ENCODE measurements at regions not wholly inside any gene's neighbourhood (a gene's known extent, or its start where the extent isn't known, plus 50 kb on each side); places are given as distances from the start of the nearest gene placed in this dataset.

GRCh38 chr15:99506399-99506798 lies 59.4 kb upstream of the MEF2A start (continued):
- TF ChIP-seq ERG (CRISPR knock-in tag; IDR thresholded peaks at IDR 0.05), result no peak
- TF ChIP-seq, protein P1, sequence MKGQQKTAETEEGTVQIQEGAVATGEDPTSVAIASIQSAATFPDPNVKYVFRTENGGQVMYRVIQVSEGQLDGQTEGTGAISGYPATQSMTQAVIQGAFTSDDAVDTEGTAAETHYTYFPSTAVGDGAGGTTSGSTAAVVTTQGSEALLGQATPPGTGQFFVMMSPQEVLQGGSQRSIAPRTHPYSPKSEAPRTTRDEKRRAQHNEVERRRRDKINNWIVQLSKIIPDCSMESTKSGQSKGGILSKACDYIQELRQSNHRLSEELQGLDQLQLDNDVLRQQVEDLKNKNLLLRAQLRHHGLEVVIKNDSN (CRISPR knock-in tag; IDR thresholded peaks at IDR 0.05), result no peak
- TF ChIP-seq ZNF219 (CRISPR knock-in tag; IDR thresholded peaks at IDR 0.05; ENCODE audit: borderline replicate concordance), result no peak
- no peak for TF ChIP-seq MYBL2 (CRISPR knock-in tag; IDR thresholded peaks at IDR 0.05)
- TF ChIP-seq ATF6 (CRISPR knock-in tag; IDR thresholded peaks at IDR 0.05), result no peak

DNA sequence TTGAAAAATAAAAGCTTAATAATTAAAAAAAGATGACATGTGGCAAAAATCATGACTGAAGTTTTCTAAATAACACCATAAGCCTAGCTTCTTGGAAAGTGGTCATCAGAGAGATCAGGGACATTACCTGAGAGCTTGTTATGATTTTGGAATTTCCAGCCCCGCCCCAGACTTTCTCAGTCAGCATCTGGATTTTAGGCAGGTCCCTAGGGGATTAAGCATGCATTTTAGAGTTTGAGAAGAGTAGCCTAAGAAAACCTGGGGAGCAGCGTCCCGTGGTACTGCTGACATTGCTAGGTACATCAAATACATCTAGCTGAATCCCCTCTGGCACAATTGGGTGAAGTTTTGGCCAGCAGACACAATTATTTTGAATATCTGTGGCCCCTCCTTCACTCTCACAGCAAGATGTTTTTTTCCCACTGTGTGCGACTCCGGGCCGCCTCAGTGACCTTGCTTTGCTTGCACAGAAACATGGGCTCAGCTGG lies 58.7 kb upstream of the MEF2A start:
- no peak for ATAC-seq
- Mint-ChIP-seq H3K36me3 (no peaks in the 10 kb centered on the region), H3K4me3 (no peak overlapping the region), H3K4me1 (no peaks in the 10 kb centered on the region), H3K9me3 (peaks cover 4% of the 10 kb centered on the region), H3K27me3 (ENCODE audit: low read depth) (no peaks in the 10 kb centered on the region), H3K27ac (no peak overlapping the region)
- no peak for DNase-seq (ENCODE audit: low spot score)
- ChIA-PET CTCF (interaction anchor here (1.6 kb wide), 1 partner anchor 197 kb away, joined by 4 read pairs; no protein-coding TSS in a partner anchor), POLR2A (no interaction called here)
- TF ChIP-seq SMAD4 (CRISPR knock-in tag; IDR thresholded peaks at IDR 0.05) (no peak), SOX15 (CRISPR knock-in tag; IDR thresholded peaks at IDR 0.05) (no peak), FOXJ3 (CRISPR knock-in tag; IDR thresholded peaks at IDR 0.05; ENCODE audit: borderline replicate concordance) (no peak)

GRCh38 chr15:99507504-99508310 lies 58.1 kb upstream of the MEF2A start:
- Mint-ChIP-seq H3K4me3 (no peak overlapping the region), H3K9me3 (peaks cover 4% of the 10 kb centered on the region), H3K4me1 (no peaks in the 10 kb centered on the region), H3K27ac (no peak overlapping the region), H3K36me3 (no peaks in the 10 kb centered on the region), H3K27me3 (ENCODE audit: low read depth) (no peaks in the 10 kb centered on the region)
- ChIA-PET POLR2A (no interaction called here), CTCF (interaction anchor here (1.6 kb wide), 1 partner anchor 196 kb away, joined by 4 read pairs; no protein-coding TSS in a partner anchor)
- DNase-seq (ENCODE audit: low spot score) (no peak), ATAC-seq (no peak)
- TF ChIP-seq, protein P2, sequence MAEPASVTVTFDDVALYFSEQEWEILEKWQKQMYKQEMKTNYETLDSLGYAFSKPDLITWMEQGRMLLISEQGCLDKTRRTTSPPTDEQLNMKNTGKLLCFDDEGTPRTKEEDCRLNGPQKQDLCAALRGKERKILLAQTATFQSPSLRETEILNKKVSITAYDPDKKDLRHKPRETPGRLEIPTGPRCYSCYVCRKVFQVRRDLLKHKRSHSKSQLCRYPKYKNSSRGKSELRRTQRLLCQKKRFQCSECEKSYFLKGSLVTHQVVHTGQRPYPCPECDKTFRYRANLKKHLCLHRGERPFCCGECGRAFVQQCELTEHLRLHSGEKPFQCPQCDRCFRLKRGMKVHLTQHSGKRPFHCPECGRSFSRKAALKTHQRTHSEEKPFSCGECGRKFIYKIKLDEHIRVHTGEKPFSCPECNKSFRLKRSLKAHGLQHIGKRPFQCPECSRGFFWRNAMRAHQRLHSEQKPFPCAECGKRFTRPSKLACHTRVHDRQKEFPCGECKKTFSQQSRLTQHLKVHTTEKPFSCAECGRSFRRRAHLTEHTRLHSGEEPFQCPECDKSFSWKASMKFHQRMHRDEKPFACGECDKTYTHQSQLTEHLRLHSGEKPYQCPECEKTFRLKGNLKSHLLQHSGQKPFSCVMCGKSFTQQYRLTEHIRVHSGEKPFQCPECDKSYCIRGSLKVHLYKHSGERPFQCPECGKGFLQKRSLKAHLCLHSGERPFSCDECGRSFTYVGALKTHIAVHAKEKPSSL (CRISPR knock-in tag; conservative IDR thresholded peaks at IDR 0.05), result no peak
- TF ChIP-seq, protein P3, sequence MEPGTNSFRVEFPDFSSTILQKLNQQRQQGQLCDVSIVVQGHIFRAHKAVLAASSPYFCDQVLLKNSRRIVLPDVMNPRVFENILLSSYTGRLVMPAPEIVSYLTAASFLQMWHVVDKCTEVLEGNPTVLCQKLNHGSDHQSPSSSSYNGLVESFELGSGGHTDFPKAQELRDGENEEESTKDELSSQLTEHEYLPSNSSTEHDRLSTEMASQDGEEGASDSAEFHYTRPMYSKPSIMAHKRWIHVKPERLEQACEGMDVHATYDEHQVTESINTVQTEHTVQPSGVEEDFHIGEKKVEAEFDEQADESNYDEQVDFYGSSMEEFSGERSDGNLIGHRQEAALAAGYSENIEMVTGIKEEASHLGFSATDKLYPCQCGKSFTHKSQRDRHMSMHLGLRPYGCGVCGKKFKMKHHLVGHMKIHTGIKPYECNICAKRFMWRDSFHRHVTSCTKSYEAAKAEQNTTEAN (CRISPR knock-in tag; IDR thresholded peaks at IDR 0.05), result no peak
- TF ChIP-seq JUN (CRISPR knock-in tag; IDR thresholded peaks at IDR 0.05) (no peak), ZBTB21 (CRISPR knock-in tag; IDR thresholded peaks at IDR 0.05; ENCODE audit: borderline replicate concordance) (no peak), E2F5 (CRISPR knock-in tag; IDR thresholded peaks at IDR 0.05) (no peak), NR2C2 (CRISPR knock-in tag; IDR thresholded peaks at IDR 0.05) (no peak), TP53 (CRISPR knock-in tag; IDR thresholded peaks at IDR 0.05) (no peak), E2F1 (CRISPR knock-in tag; IDR thresholded peaks at IDR 0.05) (no peak), FOXP1 (CRISPR knock-in tag; IDR thresholded peaks at IDR 0.05; ENCODE audit: borderline replicate concordance) (no peak), ATF6 (CRISPR knock-in tag; IDR thresholded peaks at IDR 0.05) (no peak)
- TF ChIP-seq, protein P4, sequence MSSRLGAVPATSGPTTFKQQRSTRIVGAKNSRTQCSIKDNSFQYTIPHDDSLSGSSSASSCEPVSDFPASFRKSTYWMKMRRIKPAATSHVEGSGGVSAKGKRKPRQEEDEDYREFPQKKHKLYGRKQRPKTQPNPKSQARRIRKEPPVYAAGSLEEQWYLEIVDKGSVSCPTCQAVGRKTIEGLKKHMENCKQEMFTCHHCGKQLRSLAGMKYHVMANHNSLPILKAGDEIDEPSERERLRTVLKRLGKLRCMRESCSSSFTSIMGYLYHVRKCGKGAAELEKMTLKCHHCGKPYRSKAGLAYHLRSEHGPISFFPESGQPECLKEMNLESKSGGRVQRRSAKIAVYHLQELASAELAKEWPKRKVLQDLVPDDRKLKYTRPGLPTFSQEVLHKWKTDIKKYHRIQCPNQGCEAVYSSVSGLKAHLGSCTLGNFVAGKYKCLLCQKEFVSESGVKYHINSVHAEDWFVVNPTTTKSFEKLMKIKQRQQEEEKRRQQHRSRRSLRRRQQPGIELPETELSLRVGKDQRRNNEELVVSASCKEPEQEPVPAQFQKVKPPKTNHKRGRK (CRISPR knock-in tag; IDR thresholded peaks at IDR 0.05; ENCODE audit: borderline replicate concordance), result no peak

Data from WTC11 (cell line).